Skeletal muscle satellite cell (primary cell): ENCODE measurements at regions not wholly inside any gene's neighbourhood (a gene's known extent, or its start where the extent isn't known, plus 50 kb on each side); places are given as distances from the start of the nearest gene placed in this dataset.

Experiments used
- H3K27me3 ChIP-seq: 2 replicates; pipeline ENCODE4 v1.7.0; 2013; ENCODE audit warnings: low read length; ENCODE audit not compliant: control insufficient read depth, insufficient read depth
- H3K36me3 ChIP-seq: 2 replicates; pipeline ENCODE4 v1.7.0; 2013; ENCODE audit warnings: mild to moderate bottlenecking, control low read depth, low read length; ENCODE audit not compliant: insufficient read depth
- H3K4me1 ChIP-seq: 2 replicates; pipeline ENCODE4 v1.7.0; 2013; ENCODE audit warnings: low read length; ENCODE audit not compliant: control insufficient read depth, insufficient read depth
- H3K4me2 ChIP-seq: 2 replicates; pipeline ENCODE4 v1.7.0; 2013; ENCODE audit warnings: mild to moderate bottlenecking, low read length
- H3K4me3 ChIP-seq: 2 replicates; pipeline ENCODE4 v1.7.0; 2013; ENCODE audit warnings: low read length
- H3K9ac ChIP-seq: 2 replicates; pipeline ENCODE4 v1.7.0; 2013; ENCODE audit warnings: mild to moderate bottlenecking, low read depth, low read length, moderate library complexity
- H3K9me3 ChIP-seq: replicated peaks from 2 replicates; pipeline ENCODE4 v1.7.0; 2013; ENCODE audit warnings: mild to moderate bottlenecking, control low read depth, low read length

DNA sequence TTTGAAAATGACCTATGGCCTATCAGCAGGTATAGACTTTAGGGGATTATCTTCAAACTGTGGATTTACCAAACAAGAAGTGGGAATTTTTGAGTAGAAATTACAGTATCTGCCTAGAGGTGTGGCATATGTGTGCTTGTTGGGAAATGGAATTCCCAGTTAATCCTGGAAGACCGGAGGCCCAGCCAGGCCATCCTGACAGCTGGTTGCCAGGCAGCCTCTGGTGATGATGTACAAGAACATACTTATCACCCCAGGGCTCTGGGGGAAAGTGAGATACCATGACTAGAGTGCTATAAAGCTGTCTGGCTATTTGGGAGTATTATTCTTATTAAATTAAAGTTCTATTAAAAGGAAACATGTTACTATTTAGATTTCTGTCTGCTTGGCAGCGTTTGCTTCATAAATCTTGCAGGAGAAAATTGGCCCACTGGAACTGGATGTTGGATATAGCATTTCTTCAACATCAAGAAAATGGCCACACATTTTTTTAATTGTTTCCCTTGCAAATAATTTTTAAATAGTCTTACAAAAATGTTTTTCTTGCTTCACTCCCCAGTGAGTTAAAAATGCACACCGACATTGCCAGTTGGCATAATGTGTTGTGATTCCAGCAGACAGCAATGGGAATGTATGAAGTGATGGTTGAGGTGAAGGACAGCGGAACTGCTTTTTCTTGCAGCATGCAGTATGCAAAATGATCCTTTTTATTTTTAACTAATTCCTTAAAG is 187.8 kb downstream of the MYLK4 start:
- no peaks in the 10 kb centered on the region for H3K9me3 ChIP-seq
- H3K27me3 ChIP-seq, result peaks cover 18% of the 10 kb centered on the region
- H3K4me1 ChIP-seq, result no peaks in the 10 kb centered on the region
- H3K36me3 ChIP-seq, result no peaks in the 10 kb centered on the region
- H3K4me2 ChIP-seq, result no peak overlapping the region
- H3K4me3 ChIP-seq, result no peak overlapping the region
- no peak overlapping the region for H3K9ac ChIP-seq

DNA sequence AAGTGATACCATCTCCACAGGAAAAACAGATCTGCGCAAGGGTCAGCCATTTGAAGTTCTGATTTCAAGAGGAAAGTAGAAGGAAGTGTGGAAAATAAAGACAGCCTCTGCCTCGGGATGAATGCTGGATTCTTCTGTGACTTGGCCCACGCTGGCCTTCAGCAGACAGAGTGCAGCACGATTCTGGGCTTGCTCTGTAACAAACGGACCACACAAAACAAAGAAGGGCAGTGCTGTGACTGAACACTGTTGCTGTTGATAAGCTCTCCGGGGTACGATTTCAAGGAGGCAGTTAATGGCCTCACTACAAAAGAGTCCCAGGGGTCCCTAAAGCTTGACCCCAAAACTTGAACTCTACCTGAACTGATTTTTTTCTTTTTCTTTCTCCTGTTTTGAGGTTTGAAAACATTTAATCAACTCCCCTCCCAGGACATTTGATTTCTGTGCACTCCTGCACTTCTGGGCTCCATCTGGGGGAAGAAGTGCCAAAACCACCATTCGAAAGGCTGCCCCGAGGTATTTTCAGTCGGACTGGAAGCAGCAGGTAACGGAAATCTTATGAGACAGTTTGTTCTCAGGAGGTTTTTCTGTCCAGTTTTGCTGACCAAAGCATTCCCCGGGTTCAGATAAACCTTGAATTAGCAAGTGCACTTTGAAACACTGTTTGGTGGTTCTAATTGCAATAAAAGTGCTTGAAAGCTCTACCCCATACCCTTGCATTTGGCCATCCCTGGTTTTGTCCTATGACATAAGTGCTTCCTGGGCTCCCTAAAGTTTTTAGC is 189.6 kb downstream of the MYLK4 start:
- Histone ChIP-seq H3K27me3 (peaks cover 16% of the 10 kb centered on the region), H3K9me3 (no peaks in the 10 kb centered on the region), H3K36me3 (no peaks in the 10 kb centered on the region), H3K9ac (no peak overlapping the region), H3K4me3 (no peak overlapping the region), H3K4me1 (no peaks in the 10 kb centered on the region), H3K4me2 (no peak overlapping the region)

DNA sequence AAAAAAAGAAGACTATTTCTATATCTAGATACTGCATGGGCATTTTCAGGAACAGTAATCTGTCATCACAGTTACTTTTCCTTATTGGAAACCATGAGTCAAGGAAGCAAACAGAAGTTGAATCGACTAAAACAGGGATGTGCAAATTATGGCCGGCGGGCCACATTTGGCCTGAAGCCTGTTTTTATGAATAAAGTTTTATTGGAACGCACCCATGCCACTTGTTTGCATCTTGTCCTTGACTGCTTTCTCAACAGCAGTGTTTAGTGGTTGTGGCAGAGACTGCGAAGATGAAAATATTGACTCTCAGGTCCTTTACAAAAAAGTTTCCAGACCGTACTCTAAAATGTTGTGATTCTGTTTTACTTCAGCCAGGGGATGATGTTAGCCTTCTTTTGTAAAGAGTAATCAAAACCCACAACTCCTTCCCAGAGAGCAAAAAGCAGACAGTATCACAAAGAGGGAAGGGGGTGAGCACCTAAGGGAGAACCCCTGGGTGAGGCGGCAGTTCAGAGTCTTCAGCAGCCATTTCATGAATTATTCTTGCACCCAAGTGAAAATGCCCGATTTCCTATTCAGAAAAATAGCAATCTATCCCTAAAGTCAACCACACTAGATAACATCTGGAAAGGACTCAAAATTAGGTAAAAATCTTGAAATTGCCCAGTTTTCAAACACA is 190.4 kb downstream of the MYLK4 start:
- no peak overlapping the region for H3K4me3 ChIP-seq
- no peaks in the 10 kb centered on the region for H3K4me1 ChIP-seq
- no peaks in the 10 kb centered on the region for H3K9me3 ChIP-seq
- H3K4me2 ChIP-seq, result no peak overlapping the region
- H3K27me3 ChIP-seq, result peaks cover 16% of the 10 kb centered on the region
- H3K9ac ChIP-seq, result no peak overlapping the region
- no peaks in the 10 kb centered on the region for H3K36me3 ChIP-seq

DNA sequence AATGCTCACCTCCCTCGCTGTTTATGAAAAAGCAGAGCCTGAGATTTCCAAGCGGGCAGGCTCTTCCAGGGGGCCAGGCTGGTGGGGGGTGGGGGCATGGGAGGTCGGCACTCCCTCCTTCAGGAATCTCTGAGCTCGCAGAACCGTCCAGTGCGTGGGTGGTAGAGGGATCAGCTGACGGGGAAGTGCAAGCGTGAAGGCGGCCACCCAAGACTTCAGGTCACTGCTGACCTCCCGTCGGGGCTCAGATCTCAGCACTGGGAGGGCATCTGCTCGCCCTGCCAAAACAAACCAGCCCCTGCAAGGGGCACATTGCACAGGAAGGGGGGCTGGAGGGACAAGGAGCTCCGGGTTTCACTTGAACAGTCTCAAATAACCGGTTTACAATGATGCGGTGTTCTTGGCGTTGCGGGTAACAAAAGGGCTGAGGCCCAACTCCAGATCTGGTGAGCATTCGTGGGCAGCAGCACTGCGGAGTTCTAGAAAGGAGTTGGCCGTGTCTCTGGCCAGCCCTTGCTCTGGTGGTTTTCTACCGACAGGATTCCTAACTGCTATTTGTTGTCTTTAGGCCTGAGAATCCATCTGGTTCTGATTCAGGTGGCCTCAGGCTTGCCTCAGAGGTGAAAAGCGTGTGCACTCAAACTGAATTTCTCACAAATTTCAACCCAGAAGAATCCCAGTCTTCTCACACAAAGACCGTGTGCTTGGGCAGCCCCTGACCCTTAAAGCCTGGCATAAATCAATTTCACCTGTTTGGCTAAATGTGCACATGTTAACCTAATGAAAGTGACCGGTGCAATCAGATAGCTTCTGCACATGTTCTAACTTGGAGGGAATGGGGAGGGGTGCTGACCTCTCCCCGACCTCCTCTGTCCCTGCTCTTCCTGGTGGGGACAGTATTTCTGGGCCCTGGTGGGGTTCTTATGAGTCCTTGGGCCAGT is 191.6 kb downstream of the MYLK4 start:
- Histone ChIP-seq H3K27me3 (peaks cover 20% of the 10 kb centered on the region), H3K4me2 (no peak overlapping the region)

DNA sequence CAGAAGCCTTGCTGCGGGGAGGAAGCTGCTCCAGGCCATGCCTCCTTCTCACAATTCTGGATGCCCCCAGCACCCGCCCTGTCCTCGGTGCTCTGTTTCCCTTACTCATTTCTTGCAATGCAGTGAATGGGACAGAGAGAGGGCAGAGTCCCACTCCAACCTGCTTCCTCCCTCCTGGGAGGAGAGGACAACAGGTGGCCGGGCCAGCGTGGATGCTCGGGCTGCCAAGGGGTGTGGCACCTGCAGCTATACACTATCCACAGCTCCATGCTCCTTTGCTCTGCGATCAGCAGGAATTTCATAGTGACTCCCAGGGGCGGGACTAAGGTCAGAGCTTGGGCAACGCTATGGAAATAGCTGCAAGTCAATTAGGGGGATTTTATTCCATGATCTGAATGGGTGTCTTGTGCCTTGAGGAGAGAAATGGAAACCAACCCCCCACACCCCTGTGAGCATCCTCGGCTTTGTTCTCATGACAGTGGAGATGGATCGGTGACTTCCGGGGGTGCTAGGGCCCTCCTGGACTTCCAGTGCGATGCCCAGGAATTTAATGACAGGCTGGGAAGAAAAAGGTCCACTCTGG is 192.5 kb downstream of the MYLK4 start:
- Histone ChIP-seq H3K4me1 (no peaks in the 10 kb centered on the region), H3K4me2 (no peak overlapping the region), H3K27me3 (peaks cover 15% of the 10 kb centered on the region), H3K9me3 (no peaks in the 10 kb centered on the region), H3K36me3 (no peaks in the 10 kb centered on the region), H3K4me3 (no peak overlapping the region), H3K9ac (no peak overlapping the region)

More for the DNA sequence above, 191.6 kb downstream of the MYLK4 start:
- H3K4me3 ChIP-seq, result no peak overlapping the region
- H3K9me3 ChIP-seq, result no peaks in the 10 kb centered on the region
- H3K36me3 ChIP-seq, result no peaks in the 10 kb centered on the region
- H3K9ac ChIP-seq, result no peak overlapping the region
- H3K4me1 ChIP-seq, result no peaks in the 10 kb centered on the region

DNA sequence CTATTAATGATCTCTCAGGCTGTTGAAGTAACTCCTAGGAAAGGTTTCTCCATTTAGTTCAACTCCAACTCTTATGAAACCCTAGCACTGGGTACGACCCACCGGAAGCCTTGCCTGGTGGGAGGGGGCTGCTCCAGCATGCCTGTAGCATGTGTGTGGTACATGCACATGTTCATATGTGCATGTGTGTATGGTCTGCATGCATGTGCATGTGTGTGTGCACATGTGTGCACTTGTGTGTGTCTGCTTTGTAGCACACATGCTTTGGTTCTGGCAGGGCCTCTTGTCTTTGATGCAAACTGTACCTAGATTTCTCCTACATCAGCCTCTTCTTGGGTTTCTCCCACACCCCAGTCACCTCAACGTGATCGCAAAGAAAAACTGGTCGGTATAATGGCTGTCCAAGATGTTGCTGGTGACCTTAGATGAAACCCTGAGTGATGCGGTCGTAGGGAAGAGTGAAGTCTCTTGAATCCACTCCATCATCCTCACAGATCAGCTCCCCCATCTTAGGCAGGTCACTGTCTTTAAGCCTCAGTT is 193.5 kb downstream of the MYLK4 start:
- no peaks in the 10 kb centered on the region for H3K9me3 ChIP-seq
- H3K36me3 ChIP-seq, result no peaks in the 10 kb centered on the region
- H3K9ac ChIP-seq, result no peak overlapping the region
- no peak overlapping the region for H3K4me3 ChIP-seq
- H3K4me1 ChIP-seq, result no peaks in the 10 kb centered on the region
- peaks cover 13% of the 10 kb centered on the region for H3K27me3 ChIP-seq
- H3K4me2 ChIP-seq, result no peak overlapping the region

DNA sequence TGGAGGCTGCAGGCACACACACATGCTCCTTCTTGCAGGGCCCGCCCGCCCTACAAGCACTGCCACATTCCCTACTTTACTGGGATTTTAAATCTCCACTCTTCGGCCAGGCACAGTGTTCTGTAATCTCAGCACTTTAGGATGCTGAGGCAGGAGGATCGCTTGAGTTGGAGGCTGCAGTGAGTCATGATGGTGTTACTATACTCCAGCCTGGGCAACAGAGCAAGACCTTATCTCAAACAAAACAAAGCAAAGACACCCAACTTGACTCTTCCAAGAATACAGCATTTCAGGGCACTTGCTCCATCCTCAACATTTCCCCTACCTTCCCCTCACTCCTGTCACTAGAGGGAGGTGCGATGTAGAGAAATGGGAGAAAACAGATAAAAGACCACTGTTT is 194.0 kb downstream of the MYLK4 start:
- Histone ChIP-seq H3K4me1 (no peaks in the 10 kb centered on the region), H3K9ac (no peak overlapping the region), H3K36me3 (no peaks in the 10 kb centered on the region), H3K4me2 (no peak overlapping the region), H3K4me3 (no peak overlapping the region), H3K9me3 (no peaks in the 10 kb centered on the region), H3K27me3 (peaks cover 13% of the 10 kb centered on the region)

DNA sequence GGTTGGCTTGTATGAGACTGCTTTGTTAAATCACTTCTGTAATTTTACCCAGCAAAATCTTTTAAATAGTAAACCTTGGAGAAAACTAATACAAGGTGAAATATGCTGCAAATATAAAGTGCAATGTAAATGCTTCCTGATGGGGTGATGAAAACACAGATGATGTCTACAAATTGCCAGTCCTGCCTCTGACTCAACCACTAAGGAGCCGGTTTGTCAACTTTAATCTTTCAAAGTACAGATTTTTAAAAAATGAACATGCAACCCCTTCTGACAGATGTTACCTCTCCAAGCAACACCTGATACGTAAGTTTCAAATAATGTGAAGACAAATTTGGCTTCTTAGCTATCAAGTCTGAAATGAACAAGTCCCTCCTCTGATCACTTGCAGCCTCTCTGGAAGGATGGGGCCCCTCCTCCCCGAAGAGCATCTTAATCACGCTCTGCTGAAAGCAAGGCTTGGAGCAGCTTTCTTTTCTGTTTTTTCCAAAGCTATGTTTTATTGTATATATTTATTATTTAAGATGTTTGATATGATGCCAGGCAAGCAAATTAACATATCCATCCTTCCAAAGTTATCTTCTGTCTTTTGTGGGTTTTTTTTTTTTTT is 196.0 kb downstream of the MYLK4 start:
- H3K4me3 ChIP-seq, result no peak overlapping the region
- no peaks in the 10 kb centered on the region for H3K9me3 ChIP-seq
- H3K36me3 ChIP-seq, result no peaks in the 10 kb centered on the region
- no peaks in the 10 kb centered on the region for H3K4me1 ChIP-seq
- no peak overlapping the region for H3K9ac ChIP-seq
- peaks cover 8% of the 10 kb centered on the region for H3K27me3 ChIP-seq
- H3K4me2 ChIP-seq, result no peak overlapping the region

DNA sequence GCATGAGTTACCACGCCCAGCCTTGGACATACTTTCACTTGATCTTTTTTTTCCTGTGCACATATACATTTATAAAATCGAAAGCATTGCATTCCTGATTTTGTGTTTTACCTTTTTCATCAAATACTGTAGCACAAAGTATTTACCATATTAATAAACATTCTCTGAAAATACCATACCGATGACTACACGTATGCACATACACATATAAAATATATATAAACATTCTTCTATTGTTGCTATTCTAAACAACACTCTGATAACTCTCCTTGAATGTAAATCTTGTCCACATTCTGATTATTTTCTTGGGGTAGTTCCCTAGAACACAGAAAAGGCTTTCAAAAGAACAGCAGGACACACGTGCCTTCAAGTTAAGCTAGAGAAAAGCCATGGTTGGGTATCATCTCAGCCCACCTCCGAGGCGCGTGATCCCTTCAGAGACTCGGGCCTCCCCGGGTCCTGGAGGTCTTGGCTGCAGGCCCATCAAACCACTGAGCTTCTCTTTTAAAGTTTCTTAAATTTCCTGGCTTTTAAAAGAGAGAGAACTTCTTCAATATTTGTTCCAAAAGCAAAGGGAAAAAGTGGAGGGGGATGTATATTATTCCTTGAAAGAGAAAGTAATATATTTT is 198.1 kb downstream of the MYLK4 start:
- H3K4me2 ChIP-seq, result no peak overlapping the region
- H3K4me1 ChIP-seq, result no peaks in the 10 kb centered on the region
- peaks cover 10% of the 10 kb centered on the region for H3K27me3 ChIP-seq
- H3K36me3 ChIP-seq, result no peaks in the 10 kb centered on the region
- H3K9me3 ChIP-seq, result no peaks in the 10 kb centered on the region
- no peak overlapping the region for H3K4me3 ChIP-seq
- H3K9ac ChIP-seq, result no peak overlapping the region

DNA sequence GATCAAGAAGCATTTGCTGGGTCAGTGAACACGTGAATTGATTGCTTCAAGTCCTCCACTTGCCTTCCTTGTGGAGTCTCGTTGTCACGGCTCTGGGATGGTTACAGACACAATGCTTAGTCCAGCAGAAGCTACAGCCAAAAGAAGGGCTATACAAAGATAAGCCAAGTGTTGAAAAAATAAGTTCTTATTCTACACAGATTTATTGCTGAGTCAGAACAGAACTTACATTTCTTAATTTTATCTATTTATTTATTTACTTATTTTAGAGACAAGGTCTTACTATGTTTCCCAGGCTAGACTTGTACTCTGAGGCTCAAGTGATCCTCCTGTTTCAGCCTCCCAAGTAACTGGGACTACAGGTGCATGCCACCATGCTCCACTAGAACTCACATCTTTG is 199.0 kb downstream of the MYLK4 start:
- Histone ChIP-seq H3K9me3 (no peaks in the 10 kb centered on the region), H3K36me3 (no peaks in the 10 kb centered on the region), H3K4me3 (no peak overlapping the region), H3K4me1 (no peaks in the 10 kb centered on the region), H3K9ac (no peak overlapping the region), H3K27me3 (peaks cover 18% of the 10 kb centered on the region), H3K4me2 (no peak overlapping the region)
